ENCODE measurements at regions not wholly inside any gene's neighbourhood (a gene's known extent, or its start where the extent isn't known, plus 50 kb on each side); places are given as distances from the start of the nearest gene placed in this dataset.

GRCh38 chr5:56290378-56291078, 57.4 kb upstream of the ANKRD55 start:
- H3K79me2 ChIP-seq (ENCODE audit: control insufficient read depth, insufficient read depth, low read length), result no peaks in the 10 kb centered on the region
- H3K4me2 ChIP-seq (ENCODE audit: control insufficient read depth, extremely low read depth, insufficient read depth, low read depth, low read length), result no peak overlapping the region
- no peaks in the 10 kb centered on the region for H3K9me1 ChIP-seq (ENCODE audit: control insufficient read depth, extremely low read depth, insufficient read depth, low read length)
- no peak for TF ChIP-seq EZH2 (IDR thresholded peaks at IDR 0.05; ENCODE audit: low read length)
- no peak for TF ChIP-seq CTCF (optimal IDR thresholded peaks at IDR 0.05 in 1 of 3, IDR thresholded peaks at IDR 0.05 in 1 of 3, conservative IDR thresholded peaks at IDR 0.05 in 1 of 3; ENCODE audit: extremely low read depth in 1 of 3, insufficient read depth in 2 of 3, low read length in 3 of 3)
- H3K36me3 ChIP-seq (ENCODE audit: control insufficient read depth in 2 of 2, extremely low read depth in 1 of 2, insufficient read depth in 2 of 2, low read length in 2 of 2), result no peaks in the 10 kb centered on the region
- H3K4me3 ChIP-seq (ENCODE audit: control insufficient read depth in 2 of 3, extremely low read depth in 1 of 3, insufficient read depth in 2 of 3, low read depth in 1 of 3, low read length in 3 of 3), result no peak overlapping the region
- H3K9me3 ChIP-seq (ENCODE audit: control insufficient read depth, low read depth, low read length), result no peaks in the 10 kb centered on the region
- H3K27ac ChIP-seq (ENCODE audit: control insufficient read depth, insufficient read depth, low read length), result no peak overlapping the region
- no peak overlapping the region for H3K9ac ChIP-seq (ENCODE audit: control insufficient read depth, extremely low read depth, insufficient read depth, low read length)
- no peaks in the 10 kb centered on the region for H4K20me1 ChIP-seq (ENCODE audit: control insufficient read depth, extremely low read depth, insufficient read depth, low read length)
- dilution Hi-C loops (cut with MboI; ENCODE audit: extremely low pct_ligation_motif_present, low sequenced_read_pairs), result no loop called here
- no peak overlapping the region for H2AFZ ChIP-seq (ENCODE audit: control insufficient read depth, low read length)
- no peaks in the 10 kb centered on the region for H3K27me3 ChIP-seq (ENCODE audit: control insufficient read depth, extremely low read depth, insufficient read depth, low read length)
- DNase-seq (ENCODE audit: low read depth, low spot score) (no peak), FAIRE-seq (no peak)
- H3K4me1 ChIP-seq (ENCODE audit: control insufficient read depth, extremely low read depth, insufficient read depth, low read length), result no peaks in the 10 kb centered on the region

- no peak for FAIRE-seq
- no peaks in the 10 kb centered on the region for H3K9me3 ChIP-seq (ENCODE audit: control insufficient read depth, low read depth, low read length)
- no peaks in the 10 kb centered on the region for H3K27me3 ChIP-seq (ENCODE audit: control insufficient read depth, extremely low read depth, insufficient read depth, low read length)
- no peaks in the 10 kb centered on the region for H3K36me3 ChIP-seq (ENCODE audit: control insufficient read depth in 2 of 2, extremely low read depth in 1 of 2, insufficient read depth in 2 of 2, low read length in 2 of 2)
- H3K4me3 ChIP-seq (ENCODE audit: control insufficient read depth in 2 of 3, extremely low read depth in 1 of 3, insufficient read depth in 2 of 3, low read depth in 1 of 3, low read length in 3 of 3), result no peak overlapping the region
- no peak overlapping the region for H3K4me2 ChIP-seq (ENCODE audit: control insufficient read depth, extremely low read depth, insufficient read depth, low read depth, low read length)
- no peaks in the 10 kb centered on the region for H3K79me2 ChIP-seq (ENCODE audit: control insufficient read depth, insufficient read depth, low read length)
- H3K4me1 ChIP-seq (ENCODE audit: control insufficient read depth, extremely low read depth, insufficient read depth, low read length), result no peaks in the 10 kb centered on the region
- DNase-seq (ENCODE audit: low read depth, low spot score), result no peak
- no peak for TF ChIP-seq EZH2 (IDR thresholded peaks at IDR 0.05; ENCODE audit: low read length)
- no peak for TF ChIP-seq CTCF (optimal IDR thresholded peaks at IDR 0.05 in 1 of 3, IDR thresholded peaks at IDR 0.05 in 1 of 3, conservative IDR thresholded peaks at IDR 0.05 in 1 of 3; ENCODE audit: extremely low read depth in 1 of 3, insufficient read depth in 2 of 3, low read length in 3 of 3)
- H3K9ac ChIP-seq (ENCODE audit: control insufficient read depth, extremely low read depth, insufficient read depth, low read length), result no peak overlapping the region
- dilution Hi-C loops (cut with MboI; ENCODE audit: extremely low pct_ligation_motif_present, low sequenced_read_pairs), result no loop called here
- no peaks in the 10 kb centered on the region for H4K20me1 ChIP-seq (ENCODE audit: control insufficient read depth, extremely low read depth, insufficient read depth, low read length)
- no peaks in the 10 kb centered on the region for H3K9me1 ChIP-seq (ENCODE audit: control insufficient read depth, extremely low read depth, insufficient read depth, low read length)
- H2AFZ ChIP-seq (ENCODE audit: control insufficient read depth, low read length), result no peak overlapping the region
- H3K27ac ChIP-seq (ENCODE audit: control insufficient read depth, insufficient read depth, low read length), result no peak overlapping the region
Observed at GRCh38 chr5:56289602-56289987, 56.5 kb upstream of the ANKRD55 start.
